GM12872 (cell line): ENCODE measurements at regions not wholly inside any gene's neighbourhood (a gene's known extent, or its start where the extent isn't known, plus 50 kb on each side); places are given as distances from the start of the nearest gene placed in this dataset.

Experiments used
- CTCF ChIP-seq: IDR thresholded peaks from 3 replicates; pipeline ENCODE4 v1.5.1; 2011; ENCODE audit warnings: low read depth, mild to moderate bottlenecking, low read length, moderate library complexity; ENCODE audit not compliant: insufficient read depth

- no peak for TF ChIP-seq CTCF
These were observed 60.5 kb upstream of the GALNT5 start for GRCh38 chr2:157196956-157197355.

GRCh38 chr2:157197848-157198247 is 59.7 kb upstream of the GALNT5 start:
- TF ChIP-seq CTCF = no peak

GRCh38 chr2:157203651-157204050 is 53.9 kb upstream of the GALNT5 start:
- TF ChIP-seq CTCF = no peak

GRCh38 chr2:157204401-157204800 is 53.1 kb upstream of the GALNT5 start:
- no peak for TF ChIP-seq CTCF

- no peak for TF ChIP-seq CTCF
These were observed 50.6 kb upstream of the GALNT5 start for GRCh38 chr2:157206916-157207315.
